Right atrium auricular region (tissue), 2 donors: ENCODE measurements at regions not wholly inside any gene's neighbourhood (a gene's known extent, or its start where the extent isn't known, plus 50 kb on each side); places are given as distances from the start of the nearest gene placed in this dataset.

Experiments
- DNase-seq: peaks from one replicate; pipeline ENCODE4 v3.0.0-alpha.2; 2019; ENCODE audit warnings: low spot score
- H3K27ac ChIP-seq, 2 donors: fragments of 200-600 bp; sonication (generic); 1 replicate in 1 of 2; 2 replicates in 1 of 2; pipeline ENCODE4 v1.5.1; 2016 to 2019
- H3K27me3 ChIP-seq, 2 donors: fragments of 200-600 bp; sonication (generic); one replicate each; pipeline versions ENCODE4 v1.5.1 to v1.6.0; 2017 to 2019
- H3K36me3 ChIP-seq: fragments of 200-600 bp; sonication (generic); one replicate; pipeline ENCODE4 v1.5.1; 2016
- H3K4me1 ChIP-seq, 2 donors: fragments of 200-600 bp; sonication (generic); one replicate each; pipeline versions ENCODE4 v1.5.1 to v1.6.0; 2017 to 2019
- H3K4me3 ChIP-seq, 2 donors: fragments of 200-600 bp; sonication (generic); 1 replicate in 1 of 2; 2 replicates in 1 of 2; pipeline ENCODE4 v1.5.1; 2017 to 2019; ENCODE audit warnings: mild to moderate bottlenecking in 1 of 2, moderate library complexity in 1 of 2
- H3K9me3 ChIP-seq, 2 donors: fragments of 200-600 bp; sonication (generic); one replicate each; pipeline ENCODE4 v1.5.1; 2019
- CTCF ChIP-seq, 2 donors: fragments of 200-600 bp; sonication (generic); IDR thresholded peaks; one replicate each; pipeline ENCODE4 v1.5.1; 2019; ENCODE audit warnings: antibody characterized with exemption in 2 of 2

GRCh38 chr1:219460896-219461815 is 151.7 kb downstream of the ZC3H11B start:
- Histone ChIP-seq H3K27ac (no peak overlapping the region), H3K9me3 (no peaks in the 10 kb centered on the region), H3K4me3 (no peak overlapping the region), H3K36me3 (no peaks in the 10 kb centered on the region), H3K4me1 (no peaks in the 10 kb centered on the region), H3K27me3 (no peaks in the 10 kb centered on the region)
- DNase-seq, result no peak
- TF ChIP-seq CTCF (IDR thresholded peaks at IDR 0.05), result no peak

- Histone ChIP-seq H3K4me1 (no peaks in the 10 kb centered on the region), H3K27ac (peak overlapping the region in 1 of 2 donors; percentile 5), H3K36me3 (no peaks in the 10 kb centered on the region), H3K27me3 (no peaks in the 10 kb centered on the region), H3K9me3 (no peaks in the 10 kb centered on the region), H3K4me3 (no peak overlapping the region)
- no peak for DNase-seq
- TF ChIP-seq CTCF (IDR thresholded peaks at IDR 0.05), result no peak
Observed at GRCh38 chr1:219460081-219460895, 152.6 kb downstream of the ZC3H11B start.

DNA sequence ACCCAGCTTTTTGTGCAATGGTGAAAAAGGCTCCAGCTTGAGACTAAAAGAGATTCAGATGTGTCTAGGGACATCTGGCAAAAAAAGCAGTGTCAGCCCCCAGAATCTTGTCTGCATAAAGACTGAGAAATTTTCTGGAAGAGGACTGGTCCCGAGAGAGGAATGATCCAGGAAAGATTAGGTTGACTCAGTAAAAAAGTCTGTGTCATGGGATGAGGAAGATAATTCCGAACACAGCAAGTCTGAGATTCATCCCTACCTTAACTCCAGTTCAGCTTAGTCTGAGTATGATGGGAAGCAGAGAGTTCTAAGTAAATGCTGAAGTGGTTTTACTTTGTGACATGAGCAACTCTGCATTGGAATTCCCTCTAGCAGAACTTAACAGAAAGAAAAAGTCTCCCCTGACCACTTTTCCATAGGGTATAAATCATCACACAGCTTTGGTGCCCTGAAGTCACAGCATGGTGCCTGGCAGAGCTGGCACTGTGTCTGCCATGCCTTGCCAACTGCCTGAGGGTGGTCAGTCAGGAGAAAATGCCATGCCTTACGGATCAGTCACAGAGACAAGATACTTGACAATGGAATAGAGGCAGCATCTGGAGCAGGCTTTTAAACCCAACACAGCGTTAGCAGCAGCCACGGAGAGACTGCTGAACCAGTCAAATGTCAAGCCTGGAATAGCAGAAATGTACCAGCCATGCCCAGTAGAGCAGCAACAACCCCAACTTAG is 153.4 kb downstream of the ZC3H11B start:
- Histone ChIP-seq H3K4me1 (no peaks in the 10 kb centered on the region), H3K9me3 (no peaks in the 10 kb centered on the region), H3K27me3 (no peaks in the 10 kb centered on the region), H3K27ac (peak overlapping the region in 1 of 2 donors; percentile 5), H3K4me3 (no peak overlapping the region), H3K36me3 (no peaks in the 10 kb centered on the region)
- no peak for DNase-seq
- TF ChIP-seq CTCF (IDR thresholded peaks at IDR 0.05), result no peak

DNA sequence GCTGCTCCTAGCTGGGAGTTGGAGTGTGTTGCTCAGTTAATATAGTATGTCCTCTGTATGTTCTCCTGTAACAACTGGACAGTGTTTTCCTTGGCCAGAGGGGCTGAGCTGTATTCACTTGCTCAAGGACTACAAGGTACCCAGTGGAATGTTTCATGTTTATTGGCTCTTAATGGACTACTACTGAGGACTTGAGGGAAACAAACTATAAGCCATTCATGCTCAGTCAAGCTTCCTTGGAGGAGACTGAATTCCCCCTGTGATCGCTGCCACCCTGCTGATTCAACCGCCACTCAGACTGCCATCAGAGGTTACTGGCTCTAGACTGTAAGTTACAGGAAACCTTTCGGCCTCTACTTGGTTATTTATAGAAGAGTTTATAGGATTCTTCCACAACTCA is 166.6 kb downstream of the ZC3H11B start:
- TF ChIP-seq CTCF (IDR thresholded peaks at IDR 0.05), result no peak
- DNase-seq, result no peak
- H3K9me3 ChIP-seq, result no peaks in the 10 kb centered on the region
- no peaks in the 10 kb centered on the region for H3K4me1 ChIP-seq
- H3K27me3 ChIP-seq, result no peaks in the 10 kb centered on the region
- H3K4me3 ChIP-seq, result no peak overlapping the region
- no peaks in the 10 kb centered on the region for H3K36me3 ChIP-seq
- H3K27ac ChIP-seq, result no peak overlapping the region

GRCh38 chr1:219445864-219446263 is 167.0 kb downstream of the ZC3H11B start:
- Histone ChIP-seq H3K36me3 (no peaks in the 10 kb centered on the region), H3K9me3 (no peaks in the 10 kb centered on the region), H3K27ac (no peak overlapping the region), H3K4me1 (no peaks in the 10 kb centered on the region), H3K4me3 (no peak overlapping the region), H3K27me3 (no peaks in the 10 kb centered on the region)
- no peak for TF ChIP-seq CTCF (IDR thresholded peaks at IDR 0.05)
- DNase-seq, result no peak
